Upper lobe of right lung (tissue), 1 donor: ENCODE measurements at regions not wholly inside any gene's neighbourhood (a gene's known extent, or its start where the extent isn't known, plus 50 kb on each side); places are given as distances from the start of the nearest gene placed in this dataset.

Experiments used
- ATAC-seq: fragments of 200-7000 bp; cut with Tn5 transposase; one replicate; pipeline ENCODE4 v1.9.1; 2020; ENCODE audit warnings: mild to moderate bottlenecking, moderate library complexity
- DNase-seq: peaks from one replicate; pipeline ENCODE4 v3.0.0-alpha.2; 2020
- H3K27ac ChIP-seq: fragments of 200-600 bp; one replicate; pipeline ENCODE4 v1.8.0; 2022
- H3K27me3 ChIP-seq: fragments of 200-600 bp; one replicate; pipeline ENCODE4 v1.8.0; 2022; ENCODE audit warnings: mild to moderate bottlenecking
- H3K36me3 ChIP-seq: fragments of 200-600 bp; one replicate; pipeline ENCODE4 v1.8.0; 2022
- H3K4me1 ChIP-seq: fragments of 200-600 bp; one replicate; pipeline ENCODE4 v1.8.0; 2022
- H3K4me3 ChIP-seq: fragments of 200-600 bp; one replicate; pipeline ENCODE4 v1.8.0; 2022; ENCODE audit warnings: mild to moderate bottlenecking
- H3K9me3 ChIP-seq: fragments of 200-600 bp; one replicate; pipeline ENCODE4 v1.8.0; 2022
- CTCF ChIP-seq: fragments of 200-600 bp; IDR thresholded peaks from one replicate; pipeline ENCODE4 v1.8.0; 2022; ENCODE audit warnings: antibody characterized with exemption
- intact Hi-C: fragments of 100-400 bp; cut with DNase I; formaldehyde crosslinking; loops from one replicate; pipeline ENCODE4 v1.11.0; 2022
- donor health status: DM: no; HTN: yes; CAD: no; lungs with severe emphysema.

- Histone ChIP-seq H3K9me3 (no peaks in the 10 kb centered on the region), H3K27me3 (no peaks in the 10 kb centered on the region), H3K27ac (no peak overlapping the region), H3K4me3 (no peak overlapping the region), H3K4me1 (no peaks in the 10 kb centered on the region), H3K36me3 (no peaks in the 10 kb centered on the region)
- intact Hi-C loops = no loop called here
- DNase-seq = no peak
- no peak for ATAC-seq
- TF ChIP-seq CTCF = no peak
Measured at GRCh38 chr1:209302779-209303568, 280.5 kb upstream of the CAMK1G start.

- H3K4me3 ChIP-seq = no peak overlapping the region
- no peaks in the 10 kb centered on the region for H3K36me3 ChIP-seq
- no peaks in the 10 kb centered on the region for H3K27me3 ChIP-seq
- intact Hi-C loops = no loop called here
- H3K4me1 ChIP-seq = no peaks in the 10 kb centered on the region
- no peak overlapping the region for H3K27ac ChIP-seq
- no peak for ATAC-seq
- no peak for TF ChIP-seq CTCF
- no peaks in the 10 kb centered on the region for H3K9me3 ChIP-seq
- no peak for DNase-seq
Measured at GRCh38 chr1:209304166-209304565, 279.3 kb upstream of the CAMK1G start.

- Histone ChIP-seq H3K27ac (no peak overlapping the region), H3K27me3 (no peaks in the 10 kb centered on the region), H3K4me3 (no peak overlapping the region), H3K4me1 (no peaks in the 10 kb centered on the region), H3K9me3 (no peaks in the 10 kb centered on the region), H3K36me3 (no peaks in the 10 kb centered on the region)
- TF ChIP-seq CTCF = no peak
- intact Hi-C loops = no loop called here
- DNase-seq (no peak), ATAC-seq (no peak)
Measured at GRCh38 chr1:209305221-209305954, 278.1 kb upstream of the CAMK1G start.

GRCh38 chr1:209307846-209308245 is 275.7 kb upstream of the CAMK1G start:
- Histone ChIP-seq H3K27ac (no peak overlapping the region), H3K27me3 (no peaks in the 10 kb centered on the region), H3K9me3 (no peaks in the 10 kb centered on the region), H3K4me3 (no peak overlapping the region), H3K36me3 (no peaks in the 10 kb centered on the region), H3K4me1 (no peaks in the 10 kb centered on the region)
- no peak for TF ChIP-seq CTCF
- DNase-seq (no peak), ATAC-seq (no peak)
- intact Hi-C loops = no loop called here

- Histone ChIP-seq H3K4me1 (no peaks in the 10 kb centered on the region), H3K4me3 (no peak overlapping the region), H3K36me3 (no peaks in the 10 kb centered on the region), H3K27ac (no peak overlapping the region), H3K9me3 (no peaks in the 10 kb centered on the region), H3K27me3 (no peaks in the 10 kb centered on the region)
- no peak for TF ChIP-seq CTCF
- DNase-seq = no peak
- no peak for ATAC-seq
- intact Hi-C loops = no loop called here
Measured at GRCh38 chr1:209309198-209309597, 274.3 kb upstream of the CAMK1G start.
